ENCODE measurements at regions not wholly inside any gene's neighbourhood (a gene's known extent, or its start where the extent isn't known, plus 50 kb on each side); places are given as distances from the start of the nearest gene placed in this dataset.
A peak's percentile ranks its signal among the peaks of the same experiment; 100 is the strongest.
"Not testable (repeated sequence)": the region's sequence is repeated elsewhere in the genome, so short reads cannot be mapped to it uniquely, and the experiment has no call there.

DNA sequence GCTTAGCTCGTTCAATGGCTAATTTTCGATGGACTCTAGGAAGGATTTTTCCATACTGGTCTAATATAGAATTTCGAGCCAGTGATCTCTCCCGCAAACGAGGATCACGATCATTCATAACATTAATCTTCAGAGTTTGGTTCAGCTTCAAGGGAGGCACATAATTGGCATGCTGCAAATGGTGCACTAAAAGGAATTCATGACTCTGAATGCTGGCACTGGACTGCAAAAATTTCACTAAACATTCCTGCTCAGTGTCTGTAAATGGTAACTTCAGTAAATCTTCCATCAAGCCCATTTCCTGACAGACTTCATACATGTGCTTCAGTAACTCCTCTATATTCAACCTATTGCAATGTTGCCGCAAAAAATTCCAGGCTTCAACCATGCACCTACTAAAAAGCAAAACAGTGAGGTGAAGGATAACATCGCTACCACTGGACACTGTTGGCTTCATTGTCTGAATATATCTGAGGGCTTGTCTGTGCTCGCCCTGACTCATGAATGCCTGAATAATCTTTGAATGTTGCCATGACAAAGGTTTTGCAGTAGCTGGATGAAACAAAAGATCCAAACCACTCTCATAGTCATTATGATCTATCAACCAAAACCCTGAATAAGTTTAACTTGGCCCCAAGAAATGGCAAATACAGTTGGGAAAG, 88.7 kb downstream of the TBR1 start:
- H4K91ac ChIP-seq (replicated peaks; ENCODE audit: insufficient read length, low read length); H2BK20ac ChIP-seq (ENCODE audit: low read length); H2AK5ac ChIP-seq (ENCODE audit: low read depth, low read length); H4K8ac ChIP-seq (ENCODE audit: extremely low read depth, insufficient read depth, low read length); H2BK12ac ChIP-seq (ENCODE audit: low read depth, low read length); H3K27me3 ChIP-seq (replicated peaks in 1 of 4; ENCODE audit: control insufficient read depth in 3 of 4, extremely low read depth in 1 of 4, insufficient read depth in 3 of 4, low read length in 3 of 4); H4K5ac ChIP-seq (ENCODE audit: insufficient read length, low read depth, low read length); H3K4ac ChIP-seq (replicated peaks; ENCODE audit: insufficient read length, low read depth, low read length); H3K79me2 ChIP-seq (ENCODE audit: control insufficient read depth in 1 of 2, insufficient read depth in 2 of 2, low read length in 2 of 2); H3K4me2 ChIP-seq (ENCODE audit: insufficient read depth in 1 of 2, low read depth in 2 of 2, low read length in 2 of 2); H3K18ac ChIP-seq (ENCODE audit: extremely low read depth, low read length); H3K56ac ChIP-seq (replicated peaks; ENCODE audit: insufficient read length, low read depth, low read length); DNase-seq (ENCODE audit: low read depth in 1 of 2, low spot score in 2 of 2); POLR2A ChIA-PET (ENCODE audit: partially characterized antibody); H3K23me2 ChIP-seq (ENCODE audit: low read depth, low read length); H3K23ac ChIP-seq (ENCODE audit: insufficient read length); H3K4me1 ChIP-seq (replicated peaks in 1 of 4; ENCODE audit: control insufficient read depth in 3 of 4, insufficient read depth in 4 of 4, low read length in 3 of 4); H3K9ac ChIP-seq (replicated peaks in 1 of 4; ENCODE audit: extremely low read depth in 1 of 4, low read depth in 3 of 4, low read length in 3 of 4); H3K14ac ChIP-seq (ENCODE audit: insufficient read length); H3K27ac ChIP-seq (ENCODE audit: low read depth, low read length); H3K36me3 ChIP-seq (ENCODE audit: control insufficient read depth in 2 of 4, insufficient read depth in 4 of 4, low read length in 3 of 4); H3K9me3 ChIP-seq (ENCODE audit: insufficient read depth in 2 of 2, low read depth in 1 of 2, low read length in 1 of 2); H2AFZ ChIP-seq (ENCODE audit: low read length); H2BK120ac ChIP-seq (replicated peaks; ENCODE audit: low read depth, low read length); H2BK5ac ChIP-seq (ENCODE audit: low read depth, low read length); H3K79me1 ChIP-seq (ENCODE audit: low read depth, low read length); H4K20me1 ChIP-seq (replicated peaks in 1 of 2; ENCODE audit: control insufficient read depth in 1 of 2, insufficient read depth in 2 of 2, low read length in 2 of 2); H3K4me3 ChIP-seq (ENCODE audit: extremely low read depth in 1 of 4, insufficient read depth in 2 of 4, low read depth in 3 of 4, low read length in 4 of 4); H2BK15ac ChIP-seq (ENCODE audit: low read length): not testable (repeated sequence)
- WGBS, 2 experiments (ENCODE audit: extremely low coverage in 1 of 2, insufficient coverage in 1 of 2, insufficient read length in 1 of 2, insufficient replicate concordance in 2 of 2, low coverage in 1 of 2, low lambda C conversion rate in 2 of 2, missing lambda C conversion rate in 1 of 2) = 94% methylated on average over 9 of the region's 9 CpGs; no CpG with 5 or more reads in 1 of the 2 experiments
- FAIRE-seq = peak; percentile 81
- CTCF ChIA-PET (ENCODE audit: partially characterized antibody) = interaction anchor here (1.1 kb wide), 1 partner anchor 9 kb away, joined by 3 read pairs; no protein-coding TSS in a partner anchor

DNA sequence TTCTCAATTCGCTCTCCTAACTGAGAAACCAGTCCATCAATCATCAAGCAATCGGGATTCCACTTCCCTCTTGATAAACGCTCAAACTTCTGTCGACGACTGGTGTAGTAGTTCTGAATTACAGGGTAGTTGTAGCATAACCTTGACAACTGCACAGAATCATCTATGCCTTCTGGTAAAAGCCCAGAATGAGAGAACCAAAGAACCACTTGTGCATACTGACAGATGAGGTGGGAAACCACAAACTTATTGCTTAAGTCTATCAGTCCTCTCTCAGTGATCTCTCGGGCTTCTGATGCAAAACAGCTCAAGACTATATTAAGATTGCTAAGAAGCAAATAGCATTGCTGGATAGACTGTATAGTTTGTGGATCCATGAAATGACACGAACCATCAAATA, 89.4 kb downstream of the TBR1 start:
- H4K91ac ChIP-seq (replicated peaks; ENCODE audit: insufficient read length, low read length); H3K27me3 ChIP-seq (replicated peaks in 1 of 4; ENCODE audit: control insufficient read depth in 3 of 4, extremely low read depth in 1 of 4, insufficient read depth in 3 of 4, low read length in 3 of 4); H3K79me1 ChIP-seq (ENCODE audit: low read depth, low read length); FAIRE-seq; POLR2A ChIA-PET (ENCODE audit: partially characterized antibody); H3K9ac ChIP-seq (replicated peaks in 1 of 4; ENCODE audit: extremely low read depth in 1 of 4, low read depth in 3 of 4, low read length in 3 of 4); H3K4me3 ChIP-seq (ENCODE audit: extremely low read depth in 1 of 4, insufficient read depth in 2 of 4, low read depth in 3 of 4, low read length in 4 of 4); H4K20me1 ChIP-seq (replicated peaks in 1 of 2; ENCODE audit: control insufficient read depth in 1 of 2, insufficient read depth in 2 of 2, low read length in 2 of 2); H3K79me2 ChIP-seq (ENCODE audit: control insufficient read depth in 1 of 2, insufficient read depth in 2 of 2, low read length in 2 of 2); H2BK5ac ChIP-seq (ENCODE audit: low read depth, low read length); H2AK5ac ChIP-seq (ENCODE audit: low read depth, low read length); H3K14ac ChIP-seq (ENCODE audit: insufficient read length); DNase-seq (ENCODE audit: low read depth in 1 of 2, low spot score in 2 of 2); H3K4ac ChIP-seq (replicated peaks; ENCODE audit: insufficient read length, low read depth, low read length); H2BK15ac ChIP-seq (ENCODE audit: low read length); H3K9me3 ChIP-seq (ENCODE audit: insufficient read depth in 2 of 2, low read depth in 1 of 2, low read length in 1 of 2); H2AFZ ChIP-seq (ENCODE audit: low read length); H2BK120ac ChIP-seq (replicated peaks; ENCODE audit: low read depth, low read length); H3K56ac ChIP-seq (replicated peaks; ENCODE audit: insufficient read length, low read depth, low read length); H3K18ac ChIP-seq (ENCODE audit: extremely low read depth, low read length); H3K27ac ChIP-seq (ENCODE audit: low read depth, low read length); H3K4me1 ChIP-seq (replicated peaks in 1 of 4; ENCODE audit: control insufficient read depth in 3 of 4, insufficient read depth in 4 of 4, low read length in 3 of 4); H2BK20ac ChIP-seq (ENCODE audit: low read length); H3K23me2 ChIP-seq (ENCODE audit: low read depth, low read length); H3K23ac ChIP-seq (ENCODE audit: insufficient read length); H4K5ac ChIP-seq (ENCODE audit: insufficient read length, low read depth, low read length); H3K4me2 ChIP-seq (ENCODE audit: insufficient read depth in 1 of 2, low read depth in 2 of 2, low read length in 2 of 2); H2BK12ac ChIP-seq (ENCODE audit: low read depth, low read length); H3K36me3 ChIP-seq (ENCODE audit: control insufficient read depth in 2 of 4, insufficient read depth in 4 of 4, low read length in 3 of 4); H4K8ac ChIP-seq (ENCODE audit: extremely low read depth, insufficient read depth, low read length): not testable (repeated sequence)
- CTCF ChIA-PET (ENCODE audit: partially characterized antibody) = interaction anchor here (1.0 kb wide), 1 partner anchor 42 kb away, joined by 3 read pairs; no protein-coding TSS in a partner anchor
- WGBS, 2 experiments (ENCODE audit: extremely low coverage in 1 of 2, insufficient coverage in 1 of 2, insufficient read length in 1 of 2, insufficient replicate concordance in 2 of 2, low coverage in 1 of 2, low lambda C conversion rate in 2 of 2, missing lambda C conversion rate in 1 of 2) = 85% methylated on average over 7 of the region's 7 CpGs; no CpG with 5 or more reads in 1 of the 2 experiments

All from H1 (cell line).